IPS DF 19.7 (cell line): ENCODE measurements at regions not wholly inside any gene's neighbourhood (a gene's known extent, or its start where the extent isn't known, plus 50 kb on each side); places are given as distances from the start of the nearest gene placed in this dataset.
"Not testable (repeated sequence)": the region's sequence is repeated elsewhere in the genome, so short reads cannot be mapped to it uniquely, and the experiment has no call there.

ENCODE experiments used
- DNase-seq: peaks from one replicate; pipeline ENCODE4 v3.0.0-alpha.2; 2013; ENCODE audit warnings: low read depth, low spot score

GRCh38 chr4:126658411-126658810 is 974.3 kb upstream of the INTU start:
- DNase-seq, result no peak

- no peak for DNase-seq
Observed at GRCh38 chr4:126661194-126661593, 971.6 kb upstream of the INTU start.

GRCh38 chr4:126664839-126665238 is 967.9 kb upstream of the INTU start:
- DNase-seq, result no peak

GRCh38 chr4:126670038-126670437 is 962.7 kb upstream of the INTU start:
- not testable (repeated sequence) for DNase-seq

GRCh38 chr4:126678618-126679017 is 954.1 kb upstream of the INTU start:
- DNase-seq, result no peak

GRCh38 chr4:126679303-126679702 is 953.5 kb upstream of the INTU start:
- DNase-seq, result no peak

GRCh38 chr4:126682250-126682649 is 950.5 kb upstream of the INTU start:
- no peak for DNase-seq

- no peak for DNase-seq
Observed at GRCh38 chr4:126686491-126686890, 946.3 kb upstream of the INTU start.

GRCh38 chr4:126687655-126688358 is 945.0 kb upstream of the INTU start:
- no peak for DNase-seq

GRCh38 chr4:126691797-126692196 is 941.0 kb upstream of the INTU start:
- DNase-seq, result no peak

GRCh38 chr4:126697748-126698147 is 935.0 kb upstream of the INTU start:
- no peak for DNase-seq

- DNase-seq, result no peak
Observed at GRCh38 chr4:126698224-126698623, 934.5 kb upstream of the INTU start.

GRCh38 chr4:126701756-126702155 is 931.0 kb upstream of the INTU start:
- DNase-seq, result no peak

GRCh38 chr4:126702747-126703146 is 930.0 kb upstream of the INTU start:
- no peak for DNase-seq

- no peak for DNase-seq
Observed at GRCh38 chr4:126705266-126705665, 927.5 kb upstream of the INTU start.

GRCh38 chr4:126708716-126709115 is 924.0 kb upstream of the INTU start:
- no peak for DNase-seq

GRCh38 chr4:126710935-126711334 is 921.8 kb upstream of the INTU start:
- DNase-seq, result no peak

- peak; percentile 30 for DNase-seq
Observed at GRCh38 chr4:126715067-126715466, 917.7 kb upstream of the INTU start.

- DNase-seq, result no peak
Observed at GRCh38 chr4:126715681-126716080, 917.1 kb upstream of the INTU start.

- no peak for DNase-seq
Observed at GRCh38 chr4:126718136-126718535, 914.6 kb upstream of the INTU start.

- no peak for DNase-seq
Observed at GRCh38 chr4:126719852-126720251, 912.9 kb upstream of the INTU start.

- no peak for DNase-seq
Observed at GRCh38 chr4:126725906-126726305, 906.9 kb upstream of the INTU start.

GRCh38 chr4:126727461-126727860 is 905.3 kb upstream of the INTU start:
- DNase-seq, result no peak

GRCh38 chr4:126731062-126731461 is 901.7 kb upstream of the INTU start:
- DNase-seq, result no peak
